ENCODE measurements at regions not wholly inside any gene's neighbourhood (a gene's known extent, or its start where the extent isn't known, plus 50 kb on each side); places are given as distances from the start of the nearest gene placed in this dataset.

DNA sequence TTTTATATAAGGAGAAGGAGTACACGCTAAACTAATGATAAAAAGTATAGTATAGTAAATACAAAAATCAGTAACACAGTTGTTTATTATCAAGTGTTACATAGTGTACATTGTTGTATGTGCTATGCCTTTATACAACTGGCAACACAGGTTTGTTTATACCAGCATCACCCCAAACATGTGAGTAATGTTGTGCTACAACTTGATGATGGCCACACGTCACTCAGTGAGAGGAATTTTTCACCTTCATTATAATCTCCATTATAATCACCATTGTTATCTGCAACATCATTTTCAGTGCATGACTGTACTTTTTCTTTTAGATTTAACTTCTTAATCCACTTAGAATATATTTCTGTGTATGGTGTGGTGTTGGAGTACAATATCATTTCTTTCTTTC, 204.0 kb upstream of the CTNNB1 start:
- no peak for DNase-seq
- Histone ChIP-seq H3K36me3 (replicated peaks in 1 of 2; ENCODE audit: control insufficient read depth in 1 of 2, insufficient read depth in 2 of 2, low read length in 2 of 2) (no peaks in the 10 kb centered on the region), H3K9me3 (replicated peaks in 1 of 2; ENCODE audit: control insufficient read depth in 1 of 2, insufficient read depth in 1 of 2, low read length in 2 of 2) (no peaks in the 10 kb centered on the region), H3K9ac (ENCODE audit: insufficient read depth, low read length, poor library complexity, severe bottlenecking) (no peak overlapping the region), H3K4me3 (replicated peaks in 1 of 3; ENCODE audit: low read depth in 2 of 3, low read length in 3 of 3) (no peak overlapping the region), H3K4me1 (ENCODE audit: control insufficient read depth in 1 of 2, insufficient read depth in 2 of 2, low read length in 2 of 2) (no peaks in the 10 kb centered on the region), H3K4me2 (replicated peaks; ENCODE audit: extremely low read depth, low read length, poor library complexity, severe bottlenecking) (no peak overlapping the region), H3K79me2 (ENCODE audit: insufficient read depth, low read length) (no peaks in the 10 kb centered on the region), H3K27me3 (ENCODE audit: control insufficient read depth in 2 of 2, insufficient read depth in 2 of 2, low read length in 2 of 2) (no peaks in the 10 kb centered on the region), H3K27ac (ENCODE audit: low read depth in 1 of 2, low read length in 2 of 2) (no peak overlapping the region), H2AFZ (ENCODE audit: insufficient read depth, low read depth, low read length, poor library complexity, severe bottlenecking) (no peak overlapping the region), H4K20me1 (ENCODE audit: insufficient read depth, low read length) (no peaks in the 10 kb centered on the region)
- TF ChIP-seq, protein P1, sequence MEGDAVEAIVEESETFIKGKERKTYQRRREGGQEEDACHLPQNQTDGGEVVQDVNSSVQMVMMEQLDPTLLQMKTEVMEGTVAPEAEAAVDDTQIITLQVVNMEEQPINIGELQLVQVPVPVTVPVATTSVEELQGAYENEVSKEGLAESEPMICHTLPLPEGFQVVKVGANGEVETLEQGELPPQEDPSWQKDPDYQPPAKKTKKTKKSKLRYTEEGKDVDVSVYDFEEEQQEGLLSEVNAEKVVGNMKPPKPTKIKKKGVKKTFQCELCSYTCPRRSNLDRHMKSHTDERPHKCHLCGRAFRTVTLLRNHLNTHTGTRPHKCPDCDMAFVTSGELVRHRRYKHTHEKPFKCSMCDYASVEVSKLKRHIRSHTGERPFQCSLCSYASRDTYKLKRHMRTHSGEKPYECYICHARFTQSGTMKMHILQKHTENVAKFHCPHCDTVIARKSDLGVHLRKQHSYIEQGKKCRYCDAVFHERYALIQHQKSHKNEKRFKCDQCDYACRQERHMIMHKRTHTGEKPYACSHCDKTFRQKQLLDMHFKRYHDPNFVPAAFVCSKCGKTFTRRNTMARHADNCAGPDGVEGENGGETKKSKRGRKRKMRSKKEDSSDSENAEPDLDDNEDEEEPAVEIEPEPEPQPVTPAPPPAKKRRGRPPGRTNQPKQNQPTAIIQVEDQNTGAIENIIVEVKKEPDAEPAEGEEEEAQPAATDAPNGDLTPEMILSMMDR (IDR thresholded peaks at IDR 0.05) = no peak
- intact Hi-C loops (cut with micrococcal nuclease) = no loop called here
- Mint-ChIP-seq H3K4me1 (no peaks in the 10 kb centered on the region), H3K9me3 (no peaks in the 10 kb centered on the region), H3K36me3 (no peaks in the 10 kb centered on the region), H3K27me3 (ENCODE audit: low read depth in 3 of 3) (peaks cover 0 to 2% (median 0%) of the 10 kb centered on the region in 3 donors), H3K27ac (no peak overlapping the region), H3K4me3 (no peak overlapping the region)
- WGBS (ENCODE audit: insufficient coverage) = no CpG with 5 or more reads among the region's 2 CpGs

DNA sequence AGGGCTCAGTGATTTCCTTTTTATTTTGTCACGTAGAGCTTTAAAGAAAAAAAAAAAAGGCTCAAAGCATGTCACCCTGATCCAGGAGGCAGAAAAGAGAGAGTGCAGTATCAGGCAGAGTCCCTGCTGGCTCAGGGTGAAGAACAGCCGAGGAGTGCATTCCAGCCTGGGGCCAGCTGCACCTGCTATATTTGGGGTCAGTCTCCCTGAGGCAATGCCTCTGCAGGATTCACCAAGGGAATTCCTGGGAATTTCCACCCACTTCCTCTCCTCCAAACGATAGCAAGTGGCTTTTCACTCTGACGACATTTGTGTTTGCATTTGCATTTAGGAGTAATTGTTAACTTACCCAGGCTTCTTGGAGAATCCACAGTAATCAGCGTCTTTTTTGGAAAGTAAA, 202.9 kb upstream of the CTNNB1 start:
- no peak overlapping the region for H3K9ac ChIP-seq (ENCODE audit: insufficient read depth, low read length, poor library complexity, severe bottlenecking)
- no peaks in the 10 kb centered on the region for H3K79me2 ChIP-seq (ENCODE audit: insufficient read depth, low read length)
- H3K27ac ChIP-seq (ENCODE audit: low read depth in 1 of 2, low read length in 2 of 2) = no peak overlapping the region
- H3K9me3 ChIP-seq (replicated peaks in 1 of 2; ENCODE audit: control insufficient read depth in 1 of 2, insufficient read depth in 1 of 2, low read length in 2 of 2) = no peaks in the 10 kb centered on the region
- Mint-ChIP-seq H3K27me3 (ENCODE audit: low read depth in 3 of 3) (peaks cover 0 to 2% (median 0%) of the 10 kb centered on the region in 3 donors), H3K9me3 (no peaks in the 10 kb centered on the region), H3K36me3 (no peaks in the 10 kb centered on the region), H3K4me3 (no peak overlapping the region), H3K4me1 (no peaks in the 10 kb centered on the region), H3K27ac (no peak overlapping the region)
- intact Hi-C loops (cut with micrococcal nuclease) = no loop called here
- no peak for DNase-seq
- no peaks in the 10 kb centered on the region for H4K20me1 ChIP-seq (ENCODE audit: insufficient read depth, low read length)
- no peaks in the 10 kb centered on the region for H3K36me3 ChIP-seq (replicated peaks in 1 of 2; ENCODE audit: control insufficient read depth in 1 of 2, insufficient read depth in 2 of 2, low read length in 2 of 2)
- H3K4me2 ChIP-seq (replicated peaks; ENCODE audit: extremely low read depth, low read length, poor library complexity, severe bottlenecking) = no peak overlapping the region
- TF ChIP-seq, protein P1 (IDR thresholded peaks at IDR 0.05) = no peak
- 94% methylated on average over 2 of the region's 5 CpGs for WGBS (ENCODE audit: insufficient coverage)
- H3K4me1 ChIP-seq (ENCODE audit: control insufficient read depth in 1 of 2, insufficient read depth in 2 of 2, low read length in 2 of 2) = no peaks in the 10 kb centered on the region
- no peaks in the 10 kb centered on the region for H3K27me3 ChIP-seq (ENCODE audit: control insufficient read depth in 2 of 2, insufficient read depth in 2 of 2, low read length in 2 of 2)
- no peak overlapping the region for H3K4me3 ChIP-seq (replicated peaks in 1 of 3; ENCODE audit: low read depth in 2 of 3, low read length in 3 of 3)
- no peak overlapping the region for H2AFZ ChIP-seq (ENCODE audit: insufficient read depth, low read depth, low read length, poor library complexity, severe bottlenecking)

All from CD14-positive monocyte (primary cell).